Parathyroid adenoma (tissue), 2 donors: ENCODE measurements at regions not wholly inside any gene's neighbourhood (a gene's known extent, or its start where the extent isn't known, plus 50 kb on each side); places are given as distances from the start of the nearest gene placed in this dataset.

Source experiments
- H2AFZ ChIP-seq: fragments of 300-600 bp; sonication (generic); one replicate; pipeline ENCODE4 v1.7.0; 2017; ENCODE audit warnings: antibody characterized with exemption, mild to moderate bottlenecking
- H3K27ac ChIP-seq: fragments of 300-600 bp; sonication (generic); one replicate; pipeline ENCODE4 v1.7.0; 2017
- H3K27me3 ChIP-seq: fragments of 300-600 bp; sonication (generic); one replicate; pipeline ENCODE4 v1.7.0; 2017; ENCODE audit warnings: low read length; ENCODE audit not compliant: control insufficient read depth, insufficient read depth
- H3K36me3 ChIP-seq: fragments of 300-600 bp; sonication (generic); one replicate; pipeline ENCODE4 v1.7.0; 2017; ENCODE audit warnings: low read length; ENCODE audit not compliant: control insufficient read depth, insufficient read depth
- H3K4me1 ChIP-seq: fragments of 300-600 bp; sonication (generic); one replicate; pipeline ENCODE4 v1.7.0; 2017; ENCODE audit warnings: control low read depth
- H3K4me2 ChIP-seq: fragments of 300-600 bp; sonication (generic); one replicate; pipeline ENCODE4 v1.7.0; 2017; ENCODE audit warnings: low read length
- H3K4me3 ChIP-seq: fragments of 300-600 bp; sonication (generic); one replicate; pipeline ENCODE4 v1.7.0; 2017; ENCODE audit warnings: low read depth, low read length
- H3K79me2 ChIP-seq: fragments of 300-600 bp; sonication (generic); one replicate; pipeline ENCODE4 v1.7.0; 2017; ENCODE audit warnings: control low read depth
- H3K9ac ChIP-seq: fragments of 300-600 bp; sonication (generic); one replicate; pipeline ENCODE4 v1.7.0; 2017; ENCODE audit warnings: mild to moderate bottlenecking
- H3K9me3 ChIP-seq: fragments of 300-600 bp; sonication (generic); one replicate; pipeline ENCODE4 v1.7.0; 2017; ENCODE audit warnings: low read length; ENCODE audit not compliant: control insufficient read depth
- TF ChIP-seq, protein P1 (sequence below): fragments of 300-600 bp; sonication (generic); IDR thresholded peaks from one replicate; pipeline ENCODE4 v1.7.0; 2017; ENCODE audit warnings: antibody characterized with exemption, mild to moderate bottlenecking
- donor health status: primary hyperparathyroidism.

GRCh38 chr10:4051641-4052151 is 266.7 kb upstream of the KLF6 start:
- H3K4me1 ChIP-seq, result no peaks in the 10 kb centered on the region
- H3K4me3 ChIP-seq, result peak overlapping the region; percentile 37
- H2AFZ ChIP-seq, result no peak overlapping the region
- peak overlapping the region; percentile 15 for H3K4me2 ChIP-seq
- H3K79me2 ChIP-seq, result no peaks in the 10 kb centered on the region
- H3K36me3 ChIP-seq, result no peaks in the 10 kb centered on the region
- TF ChIP-seq, protein P1, sequence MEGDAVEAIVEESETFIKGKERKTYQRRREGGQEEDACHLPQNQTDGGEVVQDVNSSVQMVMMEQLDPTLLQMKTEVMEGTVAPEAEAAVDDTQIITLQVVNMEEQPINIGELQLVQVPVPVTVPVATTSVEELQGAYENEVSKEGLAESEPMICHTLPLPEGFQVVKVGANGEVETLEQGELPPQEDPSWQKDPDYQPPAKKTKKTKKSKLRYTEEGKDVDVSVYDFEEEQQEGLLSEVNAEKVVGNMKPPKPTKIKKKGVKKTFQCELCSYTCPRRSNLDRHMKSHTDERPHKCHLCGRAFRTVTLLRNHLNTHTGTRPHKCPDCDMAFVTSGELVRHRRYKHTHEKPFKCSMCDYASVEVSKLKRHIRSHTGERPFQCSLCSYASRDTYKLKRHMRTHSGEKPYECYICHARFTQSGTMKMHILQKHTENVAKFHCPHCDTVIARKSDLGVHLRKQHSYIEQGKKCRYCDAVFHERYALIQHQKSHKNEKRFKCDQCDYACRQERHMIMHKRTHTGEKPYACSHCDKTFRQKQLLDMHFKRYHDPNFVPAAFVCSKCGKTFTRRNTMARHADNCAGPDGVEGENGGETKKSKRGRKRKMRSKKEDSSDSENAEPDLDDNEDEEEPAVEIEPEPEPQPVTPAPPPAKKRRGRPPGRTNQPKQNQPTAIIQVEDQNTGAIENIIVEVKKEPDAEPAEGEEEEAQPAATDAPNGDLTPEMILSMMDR, result no peak
- no peaks in the 10 kb centered on the region for H3K27me3 ChIP-seq
- no peaks in the 10 kb centered on the region for H3K9me3 ChIP-seq
- H3K27ac ChIP-seq, result peak overlapping the region; percentile 64
- no peak overlapping the region for H3K9ac ChIP-seq

DNA sequence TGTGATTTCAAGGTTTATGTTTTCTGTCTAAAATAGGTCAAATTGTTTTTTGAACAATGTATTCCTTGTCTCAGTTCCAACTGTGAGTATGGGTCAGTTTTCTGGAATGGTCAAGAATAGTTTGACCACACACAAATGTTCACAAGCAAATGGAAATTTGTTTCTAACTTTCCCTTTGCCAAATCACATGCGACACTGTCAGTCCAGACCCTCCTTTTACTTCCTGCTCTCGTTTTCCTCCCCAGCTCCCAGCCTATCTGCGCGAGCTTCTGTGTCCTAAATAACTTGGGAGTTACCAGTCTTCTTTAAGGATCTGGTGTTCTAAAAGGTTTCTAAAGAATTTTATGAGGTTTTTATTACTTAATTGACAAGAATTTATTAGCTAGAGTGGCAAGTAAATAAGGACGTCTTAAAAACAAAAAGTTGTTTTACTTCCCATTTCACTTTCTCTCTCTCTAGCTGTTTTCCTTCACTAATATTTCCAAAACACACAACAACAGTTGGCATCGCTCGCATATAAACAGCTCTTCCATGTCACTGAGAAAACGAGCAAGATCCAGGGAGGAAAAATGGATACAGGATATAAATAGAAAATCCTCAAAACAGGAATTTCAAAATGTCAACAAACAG is 266.1 kb upstream of the KLF6 start:
- Histone ChIP-seq H2AFZ (no peak overlapping the region), H3K79me2 (no peaks in the 10 kb centered on the region), H3K4me3 (peak overlapping the region; percentile 37), H3K9ac (no peak overlapping the region), H3K27me3 (no peaks in the 10 kb centered on the region), H3K4me2 (peak overlapping the region; percentile 16), H3K4me1 (no peaks in the 10 kb centered on the region), H3K9me3 (no peaks in the 10 kb centered on the region), H3K36me3 (no peaks in the 10 kb centered on the region), H3K27ac (peak overlapping the region; percentile 64)
- TF ChIP-seq, protein P1, result no peak

GRCh38 chr10:4050061-4050460 is 265.1 kb upstream of the KLF6 start:
- Histone ChIP-seq H3K9me3 (no peaks in the 10 kb centered on the region), H3K36me3 (no peaks in the 10 kb centered on the region), H3K4me3 (no peak overlapping the region), H3K79me2 (no peaks in the 10 kb centered on the region), H3K4me2 (no peak overlapping the region), H3K9ac (no peak overlapping the region), H3K27ac (no peak overlapping the region), H2AFZ (no peak overlapping the region), H3K27me3 (no peaks in the 10 kb centered on the region), H3K4me1 (no peaks in the 10 kb centered on the region)
- TF ChIP-seq, protein P1, result no peak

- Histone ChIP-seq H3K9ac (no peak overlapping the region), H3K9me3 (no peaks in the 10 kb centered on the region), H3K4me1 (no peaks in the 10 kb centered on the region), H3K79me2 (no peaks in the 10 kb centered on the region), H3K4me2 (no peak overlapping the region), H3K27me3 (no peaks in the 10 kb centered on the region), H3K27ac (no peak overlapping the region), H3K4me3 (no peak overlapping the region), H3K36me3 (no peaks in the 10 kb centered on the region), H2AFZ (no peak overlapping the region)
- TF ChIP-seq, protein P1, result no peak
Observed at GRCh38 chr10:4049348-4049747, 264.3 kb upstream of the KLF6 start.
